Loucy (cell line): ENCODE measurements at regions not wholly inside any gene's neighbourhood (a gene's known extent, or its start where the extent isn't known, plus 50 kb on each side); places are given as distances from the start of the nearest gene placed in this dataset.

Source experiments
- CTCF ChIP-seq: fragments of 200-600 bp; sonication (generic); conservative IDR thresholded peaks from 2 replicates; pipeline ENCODE4 v1.5.1; 2014; ENCODE audit warnings: mild to moderate bottlenecking, antibody characterized with exemption, low read length
- EZH2phosphoT487 ChIP-seq: fragments of 200-600 bp; IDR thresholded peaks from 2 replicates; pipeline ENCODE4 v1.6.1; 2018; ENCODE audit warnings: antibody characterized with exemption, mild to moderate bottlenecking, moderate library complexity, borderline replicate concordance

GRCh38 chr5:163595932-163596607 lies 90.7 kb downstream of the MAT2B start:
- TF ChIP-seq CTCF = no peak
- no peak for TF ChIP-seq EZH2phosphoT487
